IMR-90 (cell line): ENCODE measurements at regions not wholly inside any gene's neighbourhood (a gene's known extent, or its start where the extent isn't known, plus 50 kb on each side); places are given as distances from the start of the nearest gene placed in this dataset.

ENCODE experiments used
- ATAC-seq: fragments of 200-7000 bp; cut with Tn5 transposase; 2 replicates; pipeline ENCODE4 v1.9.1; 2020; ENCODE audit warnings: low read depth, mild to moderate bottlenecking, moderate library complexity
- BruUV-seq: library from RNA; stranded (reverse); fragments of 400-500 nt; replicated peaks from 2 replicates; lab custom pipeline; 2021; lab: Mats Ljungman, UMichigan
- CTCF ChIA-PET: fragments of 300-600 bp; formaldehyde crosslinking; extraction: SDS; loops from one replicate; lab custom pipeline; 2021; ENCODE audit warnings: antibody characterized with exemption; lab: Yijun Ruan, JAX
- POLR2A ChIA-PET: fragments of 300-600 bp; sonication (Branson Sonifier 250); formaldehyde crosslinking; loops from one replicate; lab custom pipeline; 2022; ENCODE audit warnings: antibody characterized with exemption; ENCODE audit not compliant: unreplicated experiment; lab: Charles Lee
- DNase-seq: peaks from one replicate; pipeline ENCODE4 v3.0.0; 2013
- H2AFZ ChIP-seq: replicated peaks from 2 replicates; pipeline ENCODE3; 2013; ENCODE audit warnings: low read length, mild to moderate bottlenecking; ENCODE audit not compliant: poor library complexity
- H2AK5ac ChIP-seq: 2 replicates; pipeline ENCODE4 v1.6.1; 2013; ENCODE audit warnings: low read depth, low read length, inconsistent platforms
- H2AK9ac ChIP-seq: replicated peaks from 2 replicates; pipeline ENCODE3; 2013; ENCODE audit warnings: mild to moderate bottlenecking, low read depth, low read length, moderate library complexity; ENCODE audit not compliant: poor library complexity
- H2BK120ac ChIP-seq: 2 replicates; pipeline ENCODE4 v1.6.1; 2013; ENCODE audit warnings: low read depth, low read length, inconsistent platforms
- H2BK15ac ChIP-seq: 3 replicates; pipeline ENCODE4 v1.6.1; 2013; ENCODE audit warnings: low read depth, low read length, inconsistent platforms
- H2BK20ac ChIP-seq: 2 replicates; pipeline ENCODE4 v1.6.1; 2013; ENCODE audit warnings: low read depth, mild to moderate bottlenecking, inconsistent platforms, low read length, moderate library complexity
- H2BK5ac ChIP-seq: 2 replicates; pipeline ENCODE4 v1.6.1; 2013; ENCODE audit warnings: mild to moderate bottlenecking, low read depth, low read length, inconsistent platforms; ENCODE audit not compliant: poor library complexity, severe bottlenecking
- H3K14ac ChIP-seq: replicated peaks from 2 replicates; pipeline ENCODE4 v1.6.1; 2013; ENCODE audit warnings: low read depth, low read length, inconsistent platforms
- H3K18ac ChIP-seq: 2 replicates; pipeline ENCODE4 v1.6.1; 2013; ENCODE audit warnings: low read depth, low read length, control low read depth
- H3K23ac ChIP-seq: 2 replicates; pipeline ENCODE4 v1.6.1; 2013; ENCODE audit warnings: low read depth, low read length, inconsistent platforms
- H3K27ac ChIP-seq: 2 replicates; pipeline ENCODE4 v1.5.1; 2013; ENCODE audit warnings: mild to moderate bottlenecking, control low read depth, low read length; ENCODE audit not compliant: insufficient read depth
- H3K27me3 ChIP-seq: 2 replicates; pipeline ENCODE4 v1.6.1; 2013; ENCODE audit warnings: low read length; ENCODE audit not compliant: control insufficient read depth, insufficient read depth
- H3K36me3 ChIP-seq: 2 replicates; pipeline ENCODE4 v1.6.1; 2013; ENCODE audit warnings: low read length, mixed read lengths; ENCODE audit not compliant: control insufficient read depth, insufficient read depth
- H3K4ac ChIP-seq: 2 replicates; pipeline ENCODE4 v1.6.1; 2013; ENCODE audit warnings: low read depth, low read length, inconsistent platforms
- H3K4me1 ChIP-seq: 2 replicates; pipeline ENCODE4 v1.6.1; 2013; ENCODE audit warnings: low read length, mixed read lengths; ENCODE audit not compliant: control insufficient read depth, insufficient read depth
- H3K4me2 ChIP-seq: 2 replicates; pipeline ENCODE4 v1.6.1; 2013; ENCODE audit warnings: low read depth, mild to moderate bottlenecking, control low read depth, low read length, moderate library complexity
- H3K4me3 ChIP-seq: 2 replicates; pipeline ENCODE4 v1.5.1; 2013; ENCODE audit warnings: low read depth, mild to moderate bottlenecking, control low read depth, low read length, moderate library complexity; ENCODE audit not compliant: insufficient read depth
- H3K56ac ChIP-seq: 2 replicates; pipeline ENCODE4 v1.6.1; 2013; ENCODE audit warnings: low read length, inconsistent platforms; ENCODE audit not compliant: insufficient read depth; ENCODE audit errors: extremely low read depth
- H3K79me1 ChIP-seq, 2 experiments: 2 replicates each; pipeline ENCODE4 v1.6.1; 2013; ENCODE audit warnings: low read length in 2 of 2, inconsistent platforms in 1 of 2, low read depth in 1 of 2
- H3K9ac ChIP-seq: 2 replicates; pipeline ENCODE4 v1.6.1; 2013; ENCODE audit warnings: low read depth, low read length, control low read depth
- H3K9me1 ChIP-seq: 2 replicates; pipeline ENCODE4 v1.6.1; 2013; ENCODE audit warnings: low read length, inconsistent platforms; ENCODE audit not compliant: insufficient read depth
- H3K9me3 ChIP-seq: 2 replicates; pipeline ENCODE4 v1.6.1; 2013; ENCODE audit warnings: low read length; ENCODE audit not compliant: control insufficient read depth, insufficient read depth
- H4K20me1 ChIP-seq: 2 replicates; pipeline ENCODE4 v1.6.1; 2013; ENCODE audit warnings: low read length, inconsistent platforms; ENCODE audit not compliant: insufficient read depth
- H4K5ac ChIP-seq: 2 replicates; pipeline ENCODE4 v1.6.1; 2013; ENCODE audit warnings: mild to moderate bottlenecking, low read depth, low read length, control low read depth
- H4K8ac ChIP-seq, 2 experiments: 2 replicates each; pipeline ENCODE4 v1.6.1; 2013; ENCODE audit warnings: low read depth in 2 of 2, low read length in 2 of 2, control low read depth in 1 of 2, inconsistent platforms in 1 of 2
- H4K91ac ChIP-seq: 2 replicates; pipeline ENCODE4 v1.6.1; 2013; ENCODE audit warnings: low read depth, low read length, inconsistent platforms; ENCODE audit not compliant: insufficient read depth
- BHLHE40 ChIP-seq: fragments of 150-350 bp; IDR thresholded peaks from 2 replicates; pipeline ENCODE4 v1.6.1; 2016; ENCODE audit warnings: mild to moderate bottlenecking, low read depth, low read length
- MXI1 ChIP-seq: IDR thresholded peaks from 2 replicates; pipeline ENCODE4 v1.6.1; 2012; ENCODE audit warnings: low read depth, mild to moderate bottlenecking, low read length, moderate library complexity, borderline replicate concordance
- USF2 ChIP-seq: fragments of 150-350 bp; IDR thresholded peaks from 2 replicates; pipeline ENCODE4 v1.6.1; 2017; ENCODE audit warnings: mild to moderate bottlenecking, antibody characterized with exemption, low read length, low read depth
- WGBS, 2 experiments: methylation state at CpG; one replicate each; pipeline versions ENCODE4 v1.1.5 to v1.1.7; 2013; ENCODE audit warnings: missing lambda C conversion rate in 2 of 2; ENCODE audit not compliant: insufficient read length in 1 of 2; ENCODE audit errors: extremely low coverage in 2 of 2; 5-methylcytosine and 5-hydroxymethylcytosine counted together
- dilution Hi-C: fragments of 300-500 bp; cut with HindIII; formaldehyde crosslinking; loops from one replicate; pipeline ENCODE4 v1.14.3; 2018; ENCODE audit warnings: low sequenced_read_pairs; ENCODE audit not compliant: unreplicated experiment
- in situ Hi-C: fragments of 300-500 bp; cut with MboI; formaldehyde crosslinking; loops from 3 replicates; pipeline ENCODE4 v1.14.3; 2019; ENCODE audit warnings: low sequenced_read_pairs, inconsistent platforms, mixed read lengths
- intact Hi-C: fragments of 100-400 bp; cut with micrococcal nuclease; formaldehyde crosslinking; loops from 2 replicates; pipeline ENCODE4 v1.10.0; 2022
- TF ChIP-seq, protein P1 (sequence below): conservative IDR thresholded peaks from 2 replicates; pipeline ENCODE4 v1.5.1; 2012; ENCODE audit warnings: mild to moderate bottlenecking, low read depth, low read length, improper control_type of control experiment

- no peak overlapping the region for H2BK15ac ChIP-seq
- dilution Hi-C loops, result no loop called here
- H3K4me2 ChIP-seq, result no peak overlapping the region
- no peak overlapping the region for H4K5ac ChIP-seq
- no peaks in the 10 kb centered on the region for H3K9me1 ChIP-seq
- H3K4ac ChIP-seq, result no peak overlapping the region
- H3K36me3 ChIP-seq, result no peaks in the 10 kb centered on the region
- H4K20me1 ChIP-seq, result no peaks in the 10 kb centered on the region
- no TSS peak for BruUV-seq
- no peak overlapping the region for H4K91ac ChIP-seq
- no peak overlapping the region for H3K23ac ChIP-seq
- no peak overlapping the region for H2AK5ac ChIP-seq
- ChIA-PET POLR2A (no interaction called here), CTCF (no interaction called here)
- no peaks in the 10 kb centered on the region for H3K9me3 ChIP-seq
- in situ Hi-C loops, result no loop called here
- intact Hi-C loops, result no loop called here
- 60% methylated on average over 1 of the region's 9 CpGs; no CpG with 5 or more reads in 1 of the 2 experiments for WGBS, 2 experiments
- no peak overlapping the region for H2AFZ ChIP-seq
- peaks cover 54% of the 10 kb centered on the region for H3K27me3 ChIP-seq
- no peak overlapping the region for H3K27ac ChIP-seq
- no peak overlapping the region for H3K14ac ChIP-seq
- H3K56ac ChIP-seq, result no peak overlapping the region
- H2AK9ac ChIP-seq, result no peak overlapping the region
- TF ChIP-seq, protein P1, sequence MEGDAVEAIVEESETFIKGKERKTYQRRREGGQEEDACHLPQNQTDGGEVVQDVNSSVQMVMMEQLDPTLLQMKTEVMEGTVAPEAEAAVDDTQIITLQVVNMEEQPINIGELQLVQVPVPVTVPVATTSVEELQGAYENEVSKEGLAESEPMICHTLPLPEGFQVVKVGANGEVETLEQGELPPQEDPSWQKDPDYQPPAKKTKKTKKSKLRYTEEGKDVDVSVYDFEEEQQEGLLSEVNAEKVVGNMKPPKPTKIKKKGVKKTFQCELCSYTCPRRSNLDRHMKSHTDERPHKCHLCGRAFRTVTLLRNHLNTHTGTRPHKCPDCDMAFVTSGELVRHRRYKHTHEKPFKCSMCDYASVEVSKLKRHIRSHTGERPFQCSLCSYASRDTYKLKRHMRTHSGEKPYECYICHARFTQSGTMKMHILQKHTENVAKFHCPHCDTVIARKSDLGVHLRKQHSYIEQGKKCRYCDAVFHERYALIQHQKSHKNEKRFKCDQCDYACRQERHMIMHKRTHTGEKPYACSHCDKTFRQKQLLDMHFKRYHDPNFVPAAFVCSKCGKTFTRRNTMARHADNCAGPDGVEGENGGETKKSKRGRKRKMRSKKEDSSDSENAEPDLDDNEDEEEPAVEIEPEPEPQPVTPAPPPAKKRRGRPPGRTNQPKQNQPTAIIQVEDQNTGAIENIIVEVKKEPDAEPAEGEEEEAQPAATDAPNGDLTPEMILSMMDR, result no peak
- no peak for TF ChIP-seq MXI1
- TF ChIP-seq USF2, result no peak
- TF ChIP-seq BHLHE40, result no peak
- no peak overlapping the region for H3K9ac ChIP-seq
- H3K18ac ChIP-seq, result no peak overlapping the region
- DNase-seq, result no peak
- H3K4me1 ChIP-seq, result no peaks in the 10 kb centered on the region
- no peak for ATAC-seq
- no peak overlapping the region for H4K8ac ChIP-seq
- H2BK20ac ChIP-seq, result no peak overlapping the region
- H3K79me1 ChIP-seq, result no peaks in the 10 kb centered on the region
- H2BK120ac ChIP-seq, result no peak overlapping the region
- H2BK5ac ChIP-seq, result no peak overlapping the region
- H3K4me3 ChIP-seq, result no peak overlapping the region
Observed at GRCh38 chr7:155363146-155363539, 65.5 kb downstream of the INSIG1 start.
